ENCODE measurements at regions not wholly inside any gene's neighbourhood (a gene's known extent, or its start where the extent isn't known, plus 50 kb on each side); places are given as distances from the start of the nearest gene placed in this dataset.

GRCh38 chr13:84659359-84659661 is 777.0 kb upstream of the SLITRK1 start:
- TF ChIP-seq GATA3 (IDR thresholded peaks at IDR 0.05; ENCODE audit: low read depth, low read length) (no peak), GATA2 (IDR thresholded peaks at IDR 0.05; ENCODE audit: low read depth, low read length) (no peak)

- no peak for TF ChIP-seq GATA3 (IDR thresholded peaks at IDR 0.05; ENCODE audit: low read depth, low read length)
- no peak for TF ChIP-seq GATA2 (IDR thresholded peaks at IDR 0.05; ENCODE audit: low read depth, low read length)
Observed at GRCh38 chr13:84658491-84659358, 776.5 kb upstream of the SLITRK1 start.

DNA sequence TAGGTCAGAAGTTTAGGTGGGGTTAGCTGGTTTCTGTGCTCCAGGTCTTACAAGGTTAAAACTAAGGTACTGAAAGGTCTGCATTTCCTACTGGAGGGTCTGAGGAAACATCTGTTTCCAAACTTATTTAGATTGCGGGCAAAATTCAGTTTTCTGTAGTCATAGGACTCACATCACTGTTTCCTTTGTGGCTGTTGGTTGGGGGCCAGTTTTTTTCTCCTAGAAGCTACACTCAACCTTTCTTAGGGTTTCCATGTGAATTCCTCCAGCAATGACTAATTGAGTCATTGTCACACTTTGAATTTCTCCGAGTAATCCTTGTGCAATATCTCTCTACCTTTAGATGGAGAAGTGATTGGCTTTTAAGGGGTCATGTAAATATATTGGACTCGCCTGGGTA is 773.4 kb upstream of the SLITRK1 start:
- TF ChIP-seq GATA2 (IDR thresholded peaks at IDR 0.05; ENCODE audit: low read depth, low read length): no peak
- no peak for TF ChIP-seq GATA3 (IDR thresholded peaks at IDR 0.05; ENCODE audit: low read depth, low read length)

- TF ChIP-seq GATA3 (IDR thresholded peaks at IDR 0.05; ENCODE audit: low read depth, low read length) (no peak), GATA2 (IDR thresholded peaks at IDR 0.05; ENCODE audit: low read depth, low read length) (no peak)
Observed at GRCh38 chr13:84654654-84655275, 772.5 kb upstream of the SLITRK1 start.

DNA sequence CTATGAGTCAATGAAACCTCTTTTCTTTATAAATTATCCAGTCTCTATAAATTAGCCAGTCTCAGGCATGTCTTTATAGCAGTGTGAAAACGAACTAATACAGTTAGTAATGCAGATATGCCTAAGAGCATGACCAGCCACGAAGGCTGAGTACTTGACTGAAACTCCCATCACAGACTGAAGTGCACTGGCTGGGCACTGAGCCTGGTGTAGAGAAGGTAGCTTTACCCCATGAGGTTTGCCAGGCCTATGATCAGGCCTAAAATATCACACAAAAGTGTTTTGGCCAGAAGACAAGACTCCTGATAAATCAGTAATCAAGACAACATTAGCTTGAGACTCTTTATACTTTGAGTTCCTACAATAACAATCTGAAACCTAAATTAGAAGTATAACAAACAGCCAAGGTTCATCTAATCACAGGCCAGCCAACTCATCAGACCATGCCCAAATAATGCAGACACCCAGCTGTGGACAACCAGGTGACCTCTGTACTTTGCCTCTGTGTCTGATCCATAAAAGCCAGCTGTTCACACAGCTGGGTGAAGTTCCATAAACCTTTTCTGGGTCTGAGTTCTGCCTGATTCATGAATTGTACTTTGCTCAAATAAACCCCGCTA is 771.8 kb upstream of the SLITRK1 start:
- TF ChIP-seq GATA2 (IDR thresholded peaks at IDR 0.05; ENCODE audit: low read depth, low read length): no peak
- no peak for TF ChIP-seq GATA3 (IDR thresholded peaks at IDR 0.05; ENCODE audit: low read depth, low read length)

DNA sequence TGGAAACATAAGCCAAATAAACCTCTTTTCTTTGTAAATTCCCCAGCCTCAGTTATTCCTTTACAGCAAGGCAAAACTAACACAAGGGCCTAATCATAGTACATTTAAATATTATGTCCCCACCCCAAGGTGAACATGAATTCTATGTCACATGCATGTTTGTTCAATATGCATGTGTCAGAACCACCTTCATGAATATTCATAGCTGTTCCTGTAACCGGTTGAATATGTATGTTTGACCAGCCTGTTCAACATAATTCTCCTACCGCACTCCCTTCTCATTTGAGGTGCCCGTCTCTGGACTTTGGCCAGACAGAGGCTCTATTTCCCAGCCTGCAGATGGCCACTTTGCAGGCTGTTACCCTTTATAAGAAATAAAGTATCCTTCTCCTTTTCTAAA is 769.4 kb upstream of the SLITRK1 start:
- no peak for TF ChIP-seq GATA2 (IDR thresholded peaks at IDR 0.05; ENCODE audit: low read depth, low read length)
- no peak for TF ChIP-seq GATA3 (IDR thresholded peaks at IDR 0.05; ENCODE audit: low read depth, low read length)

GRCh38 chr13:84651288-84651687 is 769.0 kb upstream of the SLITRK1 start:
- TF ChIP-seq GATA2 (IDR thresholded peaks at IDR 0.05; ENCODE audit: low read depth, low read length) (no peak), GATA3 (IDR thresholded peaks at IDR 0.05; ENCODE audit: low read depth, low read length) (no peak)

- TF ChIP-seq GATA3 (IDR thresholded peaks at IDR 0.05; ENCODE audit: low read depth, low read length): no peak
- TF ChIP-seq GATA2 (IDR thresholded peaks at IDR 0.05; ENCODE audit: low read depth, low read length): no peak
Observed at GRCh38 chr13:84649853-84650252, 767.6 kb upstream of the SLITRK1 start.

GRCh38 chr13:84648069-84648640 is 765.9 kb upstream of the SLITRK1 start:
- TF ChIP-seq GATA3 (IDR thresholded peaks at IDR 0.05; ENCODE audit: low read depth, low read length): no peak
- TF ChIP-seq GATA2 (IDR thresholded peaks at IDR 0.05; ENCODE audit: low read depth, low read length): no peak

DNA sequence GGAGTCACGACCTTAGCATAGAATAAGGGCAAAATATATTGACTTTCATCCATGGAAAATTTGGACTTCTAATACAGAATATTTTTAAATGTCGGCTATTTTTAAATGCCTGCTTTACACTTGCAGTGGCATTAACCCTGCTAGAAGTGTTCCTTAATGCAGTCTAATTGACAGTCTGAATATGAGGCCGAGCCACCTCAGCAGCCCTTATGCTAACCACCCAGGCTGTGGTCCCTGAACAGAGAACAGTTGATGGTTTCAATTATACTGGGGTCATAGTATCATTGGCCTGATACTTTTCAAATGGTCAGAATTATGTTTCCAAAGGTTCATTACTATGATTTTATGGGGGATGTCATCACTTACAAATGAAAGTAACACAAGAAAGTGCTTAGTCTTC is 764.7 kb upstream of the SLITRK1 start:
- TF ChIP-seq GATA3 (IDR thresholded peaks at IDR 0.05; ENCODE audit: low read depth, low read length) (no peak), GATA2 (IDR thresholded peaks at IDR 0.05; ENCODE audit: low read depth, low read length) (no peak)

DNA sequence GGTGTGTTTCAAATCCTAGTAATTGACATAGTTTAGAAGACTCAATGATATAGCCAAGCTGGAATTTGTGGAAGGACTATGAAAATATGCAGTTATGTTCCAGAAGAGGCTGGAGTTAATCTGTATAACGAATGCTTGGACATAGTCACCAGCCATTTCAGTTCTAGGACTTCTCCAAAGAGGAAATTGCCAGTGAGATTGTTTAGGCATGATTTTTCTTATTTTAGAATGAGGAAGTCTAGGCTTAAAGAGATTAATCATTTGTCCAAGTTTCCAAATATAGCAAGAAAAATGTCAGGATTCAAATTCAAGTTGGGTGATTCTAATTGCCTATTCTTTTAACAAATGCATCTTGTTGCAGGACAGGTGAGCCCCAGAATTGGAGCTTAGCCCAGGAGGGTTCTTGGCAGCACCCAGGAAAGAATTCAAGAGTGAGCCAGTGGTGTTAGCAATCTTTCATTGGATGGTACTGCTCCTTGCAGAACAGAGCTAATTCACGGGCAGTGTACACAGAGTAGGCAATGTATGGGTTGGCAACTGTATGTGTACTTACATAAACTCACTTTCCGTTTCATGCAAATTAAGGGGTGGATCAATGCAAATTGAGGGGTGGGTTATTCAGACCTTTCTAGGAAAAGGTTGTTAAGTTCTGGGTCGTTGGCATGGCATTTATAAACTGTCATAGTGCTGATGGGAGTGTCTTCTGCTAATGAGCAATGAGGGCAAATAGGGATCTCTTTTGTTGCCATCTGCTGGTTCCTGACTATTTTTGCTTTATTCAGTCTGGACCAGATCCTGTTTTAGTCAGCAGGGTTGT is 763.1 kb upstream of the SLITRK1 start:
- no peak for TF ChIP-seq GATA3 (IDR thresholded peaks at IDR 0.05; ENCODE audit: low read depth, low read length)
- TF ChIP-seq GATA2 (IDR thresholded peaks at IDR 0.05; ENCODE audit: low read depth, low read length): no peak

DNA sequence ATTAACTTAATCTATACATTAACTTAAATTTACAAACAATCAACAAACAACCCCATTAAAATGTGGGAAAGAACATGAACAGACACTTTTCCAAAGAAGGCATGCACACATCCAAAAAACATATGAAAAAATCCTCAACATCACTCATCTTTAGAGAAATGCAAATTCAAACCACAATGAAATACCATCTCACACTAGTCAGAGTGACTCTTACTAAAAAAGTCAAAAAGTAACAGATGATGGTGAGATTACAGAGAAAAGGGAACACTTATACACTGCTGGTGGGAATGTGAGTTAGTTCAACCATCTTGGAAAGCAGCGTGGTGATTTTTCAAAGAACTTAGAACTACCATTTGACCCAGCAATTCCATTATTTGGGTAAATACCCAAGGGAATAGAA is 759.2 kb upstream of the SLITRK1 start:
- TF ChIP-seq GATA2 (IDR thresholded peaks at IDR 0.05; ENCODE audit: low read depth, low read length) (no peak), GATA3 (IDR thresholded peaks at IDR 0.05; ENCODE audit: low read depth, low read length) (no peak)

GRCh38 chr13:84640691-84641090 is 758.4 kb upstream of the SLITRK1 start:
- no peak for TF ChIP-seq GATA3 (IDR thresholded peaks at IDR 0.05; ENCODE audit: low read depth, low read length)

DNA sequence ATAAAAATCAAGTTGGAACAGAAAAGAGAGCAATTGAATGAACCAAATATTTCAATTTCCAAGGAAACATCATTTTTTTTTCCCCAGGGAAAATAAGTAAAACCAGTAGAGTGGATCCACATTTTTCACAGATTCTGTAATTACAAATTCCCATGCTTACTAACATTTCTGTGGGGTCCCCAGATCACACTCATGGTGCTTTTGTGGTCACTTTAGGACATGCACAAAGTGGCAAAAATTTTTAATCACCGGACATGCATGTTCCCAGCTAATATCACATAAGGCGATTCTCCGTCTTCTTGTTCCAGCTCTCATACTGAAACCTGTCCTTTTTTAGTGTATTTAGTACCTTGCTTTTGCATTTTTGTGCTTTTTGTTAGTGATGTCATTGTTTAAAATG is 748.2 kb upstream of the SLITRK1 start:
- TF ChIP-seq GATA3 (IDR thresholded peaks at IDR 0.05; ENCODE audit: low read depth, low read length): no peak
- TF ChIP-seq GATA2 (IDR thresholded peaks at IDR 0.05; ENCODE audit: low read depth, low read length): no peak
